ENCODE measurements at regions not wholly inside any gene's neighbourhood (a gene's known extent, or its start where the extent isn't known, plus 50 kb on each side); places are given as distances from the start of the nearest gene placed in this dataset.

DNA sequence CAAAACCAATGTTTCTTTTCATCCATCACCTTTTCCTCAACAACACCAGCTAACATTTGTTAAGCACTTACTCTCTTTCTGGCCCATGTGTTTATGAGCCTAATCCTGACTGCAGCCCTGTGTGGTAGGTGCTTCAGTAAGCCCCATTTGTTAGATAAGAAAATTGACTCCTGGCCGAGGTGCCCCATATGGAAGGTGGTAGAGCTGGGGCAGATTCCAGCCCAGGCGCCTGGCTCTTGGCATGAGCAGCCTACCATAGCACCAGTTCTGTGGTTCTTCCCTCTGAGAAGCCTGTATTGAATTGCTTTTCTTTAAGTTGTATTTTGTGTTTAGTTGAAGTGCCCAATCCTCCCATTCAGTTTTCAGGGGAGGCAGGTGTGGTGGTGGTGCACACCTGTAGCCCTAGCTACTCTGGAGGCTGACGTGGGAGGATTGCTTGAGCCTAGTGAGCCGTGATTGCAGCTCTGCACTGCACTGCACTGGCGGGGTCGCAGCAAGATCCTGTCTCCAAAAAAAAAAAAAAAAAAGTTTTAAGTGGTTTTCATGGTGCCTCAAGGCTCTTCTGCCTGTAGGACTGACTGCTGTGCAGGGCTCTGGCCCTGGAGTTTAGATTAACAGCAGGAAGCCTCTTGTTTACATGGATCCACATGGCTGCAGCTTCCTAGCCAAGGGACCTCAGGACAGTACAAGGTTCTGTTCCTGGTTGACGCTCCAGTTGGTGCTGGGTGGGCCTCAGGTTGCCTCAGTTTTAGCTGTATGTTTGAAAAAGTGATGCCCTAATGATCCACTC lies 125.9 kb downstream of the MRPS6 start (continued):
- TF ChIP-seq, protein P1, sequence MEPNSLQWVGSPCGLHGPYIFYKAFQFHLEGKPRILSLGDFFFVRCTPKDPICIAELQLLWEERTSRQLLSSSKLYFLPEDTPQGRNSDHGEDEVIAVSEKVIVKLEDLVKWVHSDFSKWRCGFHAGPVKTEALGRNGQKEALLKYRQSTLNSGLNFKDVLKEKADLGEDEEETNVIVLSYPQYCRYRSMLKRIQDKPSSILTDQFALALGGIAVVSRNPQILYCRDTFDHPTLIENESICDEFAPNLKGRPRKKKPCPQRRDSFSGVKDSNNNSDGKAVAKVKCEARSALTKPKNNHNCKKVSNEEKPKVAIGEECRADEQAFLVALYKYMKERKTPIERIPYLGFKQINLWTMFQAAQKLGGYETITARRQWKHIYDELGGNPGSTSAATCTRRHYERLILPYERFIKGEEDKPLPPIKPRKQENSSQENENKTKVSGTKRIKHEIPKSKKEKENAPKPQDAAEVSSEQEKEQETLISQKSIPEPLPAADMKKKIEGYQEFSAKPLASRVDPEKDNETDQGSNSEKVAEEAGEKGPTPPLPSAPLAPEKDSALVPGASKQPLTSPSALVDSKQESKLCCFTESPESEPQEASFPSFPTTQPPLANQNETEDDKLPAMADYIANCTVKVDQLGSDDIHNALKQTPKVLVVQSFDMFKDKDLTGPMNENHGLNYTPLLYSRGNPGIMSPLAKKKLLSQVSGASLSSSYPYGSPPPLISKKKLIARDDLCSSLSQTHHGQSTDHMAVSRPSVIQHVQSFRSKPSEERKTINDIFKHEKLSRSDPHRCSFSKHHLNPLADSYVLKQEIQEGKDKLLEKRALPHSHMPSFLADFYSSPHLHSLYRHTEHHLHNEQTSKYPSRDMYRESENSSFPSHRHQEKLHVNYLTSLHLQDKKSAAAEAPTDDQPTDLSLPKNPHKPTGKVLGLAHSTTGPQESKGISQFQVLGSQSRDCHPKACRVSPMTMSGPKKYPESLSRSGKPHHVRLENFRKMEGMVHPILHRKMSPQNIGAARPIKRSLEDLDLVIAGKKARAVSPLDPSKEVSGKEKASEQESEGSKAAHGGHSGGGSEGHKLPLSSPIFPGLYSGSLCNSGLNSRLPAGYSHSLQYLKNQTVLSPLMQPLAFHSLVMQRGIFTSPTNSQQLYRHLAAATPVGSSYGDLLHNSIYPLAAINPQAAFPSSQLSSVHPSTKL (CRISPR knock-in tag; IDR thresholded peaks at IDR 0.05), result 0 out of 2 replicates have a peak, but pooled peaks have one; percentile 20
- no peak for TF ChIP-seq AHR (CRISPR knock-in tag; IDR thresholded peaks at IDR 0.05)
- no peak for TF ChIP-seq KMT2B (CRISPR knock-in tag; IDR thresholded peaks at IDR 0.05)
- no peak for TF ChIP-seq NAIF1 (CRISPR knock-in tag; IDR thresholded peaks at IDR 0.05; ENCODE audit: borderline replicate concordance)
- TF ChIP-seq HDAC1 (CRISPR knock-in tag; IDR thresholded peaks at IDR 0.05), result peak; percentile 39; the same call in 1 of the 2 replicates
- TF ChIP-seq SALL1 (CRISPR knock-in tag; IDR thresholded peaks at IDR 0.05), result 0 out of 2 replicates have a peak, but pooled peaks have one; percentile 28
- TF ChIP-seq ZEB1 (IDR thresholded peaks at IDR 0.05; ENCODE audit: insufficient replicate concordance, low read depth), result no peak
- peak; percentile 39; the same call in 1 of the 2 replicates for TF ChIP-seq FOXO1 (CRISPR knock-in tag; IDR thresholded peaks at IDR 0.05)
- TF ChIP-seq ZNF460 (CRISPR knock-in tag; IDR thresholded peaks at IDR 0.05; ENCODE audit: borderline replicate concordance), result peak; percentile 17; the same call in 1 of the 2 replicates
- TF ChIP-seq, protein P2, sequence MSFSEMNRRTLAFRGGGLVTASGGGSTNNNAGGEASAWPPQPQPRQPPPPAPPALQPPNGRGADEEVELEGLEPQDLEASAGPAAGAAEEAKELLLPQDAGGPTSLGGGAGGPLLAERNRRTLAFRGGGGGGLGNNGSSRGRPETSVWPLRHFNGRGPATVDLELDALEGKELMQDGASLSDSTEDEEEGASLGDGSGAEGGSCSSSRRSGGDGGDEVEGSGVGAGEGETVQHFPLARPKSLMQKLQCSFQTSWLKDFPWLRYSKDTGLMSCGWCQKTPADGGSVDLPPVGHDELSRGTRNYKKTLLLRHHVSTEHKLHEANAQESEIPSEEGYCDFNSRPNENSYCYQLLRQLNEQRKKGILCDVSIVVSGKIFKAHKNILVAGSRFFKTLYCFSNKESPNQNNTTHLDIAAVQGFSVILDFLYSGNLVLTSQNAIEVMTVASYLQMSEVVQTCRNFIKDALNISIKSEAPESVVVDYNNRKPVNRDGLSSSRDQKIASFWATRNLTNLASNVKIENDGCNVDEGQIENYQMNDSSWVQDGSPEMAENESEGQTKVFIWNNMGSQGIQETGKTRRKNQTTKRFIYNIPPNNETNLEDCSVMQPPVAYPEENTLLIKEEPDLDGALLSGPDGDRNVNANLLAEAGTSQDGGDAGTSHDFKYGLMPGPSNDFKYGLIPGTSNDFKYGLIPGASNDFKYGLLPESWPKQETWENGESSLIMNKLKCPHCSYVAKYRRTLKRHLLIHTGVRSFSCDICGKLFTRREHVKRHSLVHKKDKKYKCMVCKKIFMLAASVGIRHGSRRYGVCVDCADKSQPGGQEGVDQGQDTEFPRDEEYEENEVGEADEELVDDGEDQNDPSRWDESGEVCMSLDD (CRISPR knock-in tag; IDR thresholded peaks at IDR 0.05; ENCODE audit: borderline replicate concordance), result no peak
- no peak for TF ChIP-seq ZNF572 (CRISPR knock-in tag; IDR thresholded peaks at IDR 0.05)
- peak; percentile 47; the same call in 1 of the 2 replicates for TF ChIP-seq ETV5 (CRISPR knock-in tag; IDR thresholded peaks at IDR 0.05; ENCODE audit: borderline replicate concordance)
- no peak for TF ChIP-seq ZNF782 (CRISPR knock-in tag; IDR thresholded peaks at IDR 0.05; ENCODE audit: borderline replicate concordance)
- TF ChIP-seq FOXA1 (IDR thresholded peaks at IDR 0.05), result no peak
- peak; percentile 81 for TF ChIP-seq FOXA1 (CRISPR knock-in tag; IDR thresholded peaks at IDR 0.05)
- no peak for TF ChIP-seq ZSCAN25 (CRISPR knock-in tag; IDR thresholded peaks at IDR 0.05)
- TF ChIP-seq, protein P3, sequence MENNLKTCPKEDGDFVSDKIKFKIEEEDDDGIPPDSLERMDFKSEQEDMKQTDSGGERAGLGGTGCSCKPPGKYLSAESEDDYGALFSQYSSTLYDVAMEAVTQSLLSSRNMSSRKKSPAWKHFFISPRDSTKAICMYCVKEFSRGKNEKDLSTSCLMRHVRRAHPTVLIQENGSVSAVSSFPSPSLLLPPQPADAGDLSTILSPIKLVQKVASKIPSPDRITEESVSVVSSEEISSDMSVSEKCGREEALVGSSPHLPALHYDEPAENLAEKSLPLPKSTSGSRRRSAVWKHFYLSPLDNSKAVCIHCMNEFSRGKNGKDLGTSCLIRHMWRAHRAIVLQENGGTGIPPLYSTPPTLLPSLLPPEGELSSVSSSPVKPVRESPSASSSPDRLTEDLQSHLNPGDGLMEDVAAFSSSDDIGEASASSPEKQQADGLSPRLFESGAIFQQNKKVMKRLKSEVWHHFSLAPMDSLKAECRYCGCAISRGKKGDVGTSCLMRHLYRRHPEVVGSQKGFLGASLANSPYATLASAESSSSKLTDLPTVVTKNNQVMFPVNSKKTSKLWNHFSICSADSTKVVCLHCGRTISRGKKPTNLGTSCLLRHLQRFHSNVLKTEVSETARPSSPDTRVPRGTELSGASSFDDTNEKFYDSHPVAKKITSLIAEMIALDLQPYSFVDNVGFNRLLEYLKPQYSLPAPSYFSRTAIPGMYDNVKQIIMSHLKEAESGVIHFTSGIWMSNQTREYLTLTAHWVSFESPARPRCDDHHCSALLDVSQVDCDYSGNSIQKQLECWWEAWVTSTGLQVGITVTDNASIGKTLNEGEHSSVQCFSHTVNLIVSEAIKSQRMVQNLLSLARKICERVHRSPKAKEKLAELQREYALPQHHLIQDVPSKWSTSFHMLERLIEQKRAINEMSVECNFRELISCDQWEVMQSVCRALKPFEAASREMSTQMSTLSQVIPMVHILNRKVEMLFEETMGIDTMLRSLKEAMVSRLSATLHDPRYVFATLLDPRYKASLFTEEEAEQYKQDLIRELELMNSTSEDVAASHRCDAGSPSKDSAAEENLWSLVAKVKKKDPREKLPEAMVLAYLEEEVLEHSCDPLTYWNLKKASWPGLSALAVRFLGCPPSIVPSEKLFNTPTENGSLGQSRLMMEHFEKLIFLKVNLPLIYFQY (CRISPR knock-in tag; IDR thresholded peaks at IDR 0.05; ENCODE audit: borderline replicate concordance), result peak; percentile 28; the same call in 1 of the 2 replicates
- TF ChIP-seq POGZ (CRISPR knock-in tag; IDR thresholded peaks at IDR 0.05), result peak; percentile 47; the same call in 1 of the 2 replicates
- TF ChIP-seq SMARCC2 (IDR thresholded peaks at IDR 0.05), result no peak
- TF ChIP-seq ZNF230 (CRISPR knock-in tag; IDR thresholded peaks at IDR 0.05), result no peak

Measured in HepG2 (cell line).